Esophagus squamous epithelium (tissue), 4 donors: ENCODE measurements at regions not wholly inside any gene's neighbourhood (a gene's known extent, or its start where the extent isn't known, plus 50 kb on each side); places are given as distances from the start of the nearest gene placed in this dataset.

Experiments used
- POLR2A ChIP-seq, 4 donors: fragments of 450-650 bp; IDR thresholded peaks; one replicate each; pipeline ENCODE4 v1.6.1; 2017; ENCODE audit warnings: antibody characterized with exemption in 4 of 4, mild to moderate bottlenecking in 4 of 4, moderate library complexity in 3 of 4
- TF ChIP-seq, protein P1 (sequence below), 6 experiments: fragments of 450-650 bp in 4 of 6; fragments of 200-600 bp in 2 of 6; sonication (generic) in 2 of 6; IDR thresholded peaks; one replicate each; pipeline ENCODE4 v1.5.1; 2016 to 2019; ENCODE audit warnings: antibody characterized with exemption in 6 of 6, mild to moderate bottlenecking in 4 of 6, moderate library complexity in 4 of 6

DNA sequence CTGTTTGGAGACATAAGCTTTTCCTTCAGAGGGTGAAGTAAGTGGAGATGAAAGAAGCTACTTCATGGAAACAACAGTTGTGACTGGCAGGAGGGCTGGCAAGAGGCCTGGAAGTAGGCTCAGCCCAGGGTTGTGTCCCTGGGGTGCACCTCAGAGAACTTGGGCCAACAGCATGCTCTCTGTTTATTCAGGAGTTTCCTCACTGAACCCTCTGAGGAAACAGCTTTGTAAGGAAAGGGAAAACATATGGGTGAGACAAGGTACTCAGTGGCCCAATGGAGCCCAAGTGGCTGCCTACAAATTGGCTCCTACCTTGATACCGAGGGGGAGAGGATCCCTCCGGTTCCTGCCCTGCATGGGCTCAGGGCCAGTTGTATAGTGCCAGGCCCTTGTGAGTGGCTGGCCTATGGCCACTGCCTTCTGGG lies 115.5 kb upstream of the ITGA6 start:
- no peak for TF ChIP-seq POLR2A (IDR thresholded peaks at IDR 0.05)
- TF ChIP-seq, protein P1, sequence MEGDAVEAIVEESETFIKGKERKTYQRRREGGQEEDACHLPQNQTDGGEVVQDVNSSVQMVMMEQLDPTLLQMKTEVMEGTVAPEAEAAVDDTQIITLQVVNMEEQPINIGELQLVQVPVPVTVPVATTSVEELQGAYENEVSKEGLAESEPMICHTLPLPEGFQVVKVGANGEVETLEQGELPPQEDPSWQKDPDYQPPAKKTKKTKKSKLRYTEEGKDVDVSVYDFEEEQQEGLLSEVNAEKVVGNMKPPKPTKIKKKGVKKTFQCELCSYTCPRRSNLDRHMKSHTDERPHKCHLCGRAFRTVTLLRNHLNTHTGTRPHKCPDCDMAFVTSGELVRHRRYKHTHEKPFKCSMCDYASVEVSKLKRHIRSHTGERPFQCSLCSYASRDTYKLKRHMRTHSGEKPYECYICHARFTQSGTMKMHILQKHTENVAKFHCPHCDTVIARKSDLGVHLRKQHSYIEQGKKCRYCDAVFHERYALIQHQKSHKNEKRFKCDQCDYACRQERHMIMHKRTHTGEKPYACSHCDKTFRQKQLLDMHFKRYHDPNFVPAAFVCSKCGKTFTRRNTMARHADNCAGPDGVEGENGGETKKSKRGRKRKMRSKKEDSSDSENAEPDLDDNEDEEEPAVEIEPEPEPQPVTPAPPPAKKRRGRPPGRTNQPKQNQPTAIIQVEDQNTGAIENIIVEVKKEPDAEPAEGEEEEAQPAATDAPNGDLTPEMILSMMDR (IDR thresholded peaks at IDR 0.05): no peak
